Natural killer cell (primary cell): ENCODE measurements at regions not wholly inside any gene's neighbourhood (a gene's known extent, or its start where the extent isn't known, plus 50 kb on each side); places are given as distances from the start of the nearest gene placed in this dataset.

ENCODE experiments used
- ATAC-seq, 3 donors: fragments of 150-1000 bp in 2 of 3; fragments of 200-7000 bp in 1 of 3; cut with Tn5 transposase; 1 replicate in 1 of 3; 2 replicates in 2 of 3; pipeline ENCODE4 v1.10.0; 2021; ENCODE audit warnings: mild to moderate bottlenecking in 2 of 3, moderate library complexity in 2 of 3
- DNase-seq, 2 donors: peaks; one replicate each; pipeline versions ENCODE4 v3.0.0 to v3.0.0-alpha.2; 2013 to 2021; ENCODE audit warnings: mixed read lengths in 1 of 2
- H3K27ac ChIP-seq: one replicate; pipeline ENCODE4 v1.5.1; 2013; ENCODE audit warnings: mild to moderate bottlenecking, low read length
- H3K27me3 ChIP-seq: one replicate; pipeline ENCODE4 v1.6.1; 2013; ENCODE audit warnings: low read length; ENCODE audit not compliant: control insufficient read depth, insufficient read depth
- H3K36me3 ChIP-seq: one replicate; pipeline ENCODE4 v1.6.1; 2013; ENCODE audit warnings: low read length; ENCODE audit not compliant: control insufficient read depth, insufficient read depth
- H3K4me1 ChIP-seq: one replicate; pipeline ENCODE4 v1.6.1; 2013; ENCODE audit warnings: low read length; ENCODE audit not compliant: control insufficient read depth, insufficient read depth
- H3K4me3 ChIP-seq: one replicate; pipeline ENCODE4 v1.5.1; 2013; ENCODE audit warnings: low read length
- H3K9me3 ChIP-seq: one replicate; pipeline ENCODE4 v1.6.1; 2013; ENCODE audit warnings: low read length; ENCODE audit not compliant: control insufficient read depth, insufficient read depth
- H3K27ac Mint-ChIP-seq, 2 donors: one replicate each; pipeline ENCODE4 v1.8.0; 2022; ENCODE audit warnings: mild to moderate bottlenecking in 2 of 2, mixed read lengths in 2 of 2, moderate library complexity in 1 of 2
- H3K27me3 Mint-ChIP-seq, 2 donors: one replicate each; pipeline ENCODE4 v1.8.0; 2022; ENCODE audit warnings: low read depth in 2 of 2, mixed read lengths in 2 of 2
- H3K36me3 Mint-ChIP-seq: one replicate; pipeline ENCODE4 v1.8.0; 2022; ENCODE audit warnings: mixed read lengths
- H3K4me1 Mint-ChIP-seq, 2 donors: one replicate each; pipeline ENCODE4 v1.8.0; 2022; ENCODE audit warnings: mixed read lengths in 2 of 2
- H3K4me3 Mint-ChIP-seq: one replicate; pipeline ENCODE4 v1.8.0; 2022; ENCODE audit warnings: mild to moderate bottlenecking, moderate library complexity, mixed read lengths
- H3K9me3 Mint-ChIP-seq, 2 donors: one replicate each; pipeline ENCODE4 v1.8.0; 2022; ENCODE audit warnings: mixed read lengths in 2 of 2
- CTCF ChIP-seq: fragments of 200-600 bp; IDR thresholded peaks from one replicate; pipeline ENCODE4 v1.8.0; 2022; ENCODE audit warnings: antibody characterized with exemption
- WGBS: methylation state at CpG from one replicate; pipeline ENCODE4 v1.1.7; 2013; ENCODE audit warnings: missing lambda C conversion rate; ENCODE audit not compliant: insufficient coverage; 5-methylcytosine and 5-hydroxymethylcytosine counted together
- intact Hi-C: fragments of 100-400 bp; cut with micrococcal nuclease; formaldehyde crosslinking; loops from one replicate; pipeline ENCODE4 v1.14.2; 2022

DNA sequence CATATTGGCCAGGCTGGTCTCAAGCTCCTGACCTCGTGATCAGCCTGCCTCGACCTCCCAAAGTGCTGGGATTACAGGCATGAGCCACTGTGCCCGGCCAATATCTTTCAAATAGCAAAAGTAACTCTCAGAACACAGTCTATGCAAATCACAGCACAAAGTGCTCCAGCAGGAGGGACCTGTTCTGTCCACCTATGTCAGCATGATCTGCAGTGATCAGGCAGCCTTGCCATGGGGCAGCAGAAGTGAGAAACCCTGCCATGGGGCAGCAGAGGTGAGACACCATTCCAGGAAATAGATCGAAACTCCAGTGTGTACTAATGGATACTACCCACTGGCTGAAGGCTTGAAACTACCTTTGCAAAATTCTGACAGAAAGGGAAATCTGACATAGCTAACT is 78.5 kb upstream of the EIF5 start:
- Mint-ChIP-seq H3K9me3 (no peaks in the 10 kb centered on the region), H3K4me1 (peaks cover 4% of the 10 kb centered on the region in 2 donors), H3K27me3 (peaks cover 8 to 11% of the 10 kb centered on the region in 2 donors), H3K36me3 (no peaks in the 10 kb centered on the region), H3K4me3 (no peak overlapping the region), H3K27ac (no peak overlapping the region)
- peaks cover 2% of the 10 kb centered on the region for H3K4me1 ChIP-seq
- no peak for DNase-seq
- H3K36me3 ChIP-seq: no peaks in the 10 kb centered on the region
- no peak for ATAC-seq
- intact Hi-C loops: no loop called here
- H3K27ac ChIP-seq: no peak overlapping the region
- H3K4me3 ChIP-seq: no peak overlapping the region
- no peaks in the 10 kb centered on the region for H3K9me3 ChIP-seq
- H3K27me3 ChIP-seq: peaks cover 3% of the 10 kb centered on the region
- TF ChIP-seq CTCF: no peak
- 79% methylated on average over 4 of the region's 4 CpGs for WGBS

- H3K27ac Mint-ChIP-seq: no peak overlapping the region
- H3K4me3 ChIP-seq: no peak overlapping the region
- no peak for DNase-seq
- no peak overlapping the region for H3K4me3 Mint-ChIP-seq
- no peak for TF ChIP-seq CTCF
- no peaks in the 10 kb centered on the region for H3K36me3 ChIP-seq
- peaks cover 7 to 10% of the 10 kb centered on the region in 2 donors for H3K4me1 Mint-ChIP-seq
- H3K27me3 Mint-ChIP-seq: peaks cover 12 to 14% of the 10 kb centered on the region in 2 donors
- H3K9me3 ChIP-seq: no peaks in the 10 kb centered on the region
- H3K9me3 Mint-ChIP-seq: no peaks in the 10 kb centered on the region
- intact Hi-C loops: no loop called here
- H3K27me3 ChIP-seq: peaks cover 4% of the 10 kb centered on the region
- H3K4me1 ChIP-seq: peaks cover 5% of the 10 kb centered on the region
- H3K36me3 Mint-ChIP-seq: no peaks in the 10 kb centered on the region
- 75% methylated on average over 10 of the region's 10 CpGs for WGBS
- ATAC-seq: no peak
- no peak overlapping the region for H3K27ac ChIP-seq
Measured at GRCh38 chr14:103256406-103256805, 77.6 kb upstream of the EIF5 start.

DNA sequence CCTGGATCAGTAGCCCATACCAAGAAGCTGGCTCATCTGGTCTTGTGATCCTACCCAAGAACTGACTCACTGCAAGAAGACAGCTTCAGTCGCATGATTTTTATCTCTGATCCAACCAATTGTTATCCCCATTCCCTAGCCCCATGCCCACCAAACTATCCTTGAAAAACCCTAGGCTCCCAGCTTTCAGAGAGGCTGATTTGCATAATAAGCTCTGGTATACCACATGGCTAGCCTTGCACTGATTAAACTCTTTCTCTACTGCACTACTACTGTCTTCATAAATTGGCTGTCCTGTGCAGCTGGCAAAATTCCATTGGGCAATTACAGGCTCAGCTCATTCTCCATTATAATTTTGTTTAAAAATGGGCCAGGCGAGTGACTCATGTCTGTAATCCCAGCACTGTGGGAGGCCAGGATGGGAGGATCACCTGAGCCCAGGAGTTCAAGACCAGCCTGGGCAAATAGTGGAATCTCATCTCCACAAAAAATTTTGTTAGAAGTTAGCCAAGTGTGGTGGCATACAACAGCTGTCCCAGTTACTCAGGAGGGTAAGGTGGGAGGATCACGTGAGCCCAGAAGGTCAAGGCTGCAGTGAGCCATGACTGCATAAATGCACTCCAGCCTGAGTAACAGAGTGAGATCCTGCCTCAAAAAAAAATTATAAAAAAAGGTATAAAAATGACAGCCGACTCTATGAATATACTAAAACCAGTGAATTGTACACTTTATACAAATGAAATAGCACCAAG is 76.7 kb upstream of the EIF5 start:
- Histone ChIP-seq H3K27me3 (peaks cover 2% of the 10 kb centered on the region), H3K9me3 (no peaks in the 10 kb centered on the region), H3K36me3 (no peaks in the 10 kb centered on the region), H3K27ac (no peak overlapping the region), H3K4me3 (no peak overlapping the region), H3K4me1 (peaks cover 5% of the 10 kb centered on the region)
- peaks cover 15 to 19% of the 10 kb centered on the region in 2 donors for H3K27me3 Mint-ChIP-seq
- no peak for TF ChIP-seq CTCF
- intact Hi-C loops: no loop called here
- no peaks in the 10 kb centered on the region for H3K36me3 Mint-ChIP-seq
- WGBS: 81% methylated on average over 4 of the region's 4 CpGs
- H3K27ac Mint-ChIP-seq: no peak overlapping the region
- DNase-seq (no peak), ATAC-seq (no peak)
- H3K4me3 Mint-ChIP-seq: no peak overlapping the region
- H3K4me1 Mint-ChIP-seq: peaks cover 7 to 10% of the 10 kb centered on the region in 2 donors
- H3K9me3 Mint-ChIP-seq: no peaks in the 10 kb centered on the region

- Mint-ChIP-seq H3K4me3 (no peak overlapping the region), H3K36me3 (no peaks in the 10 kb centered on the region), H3K27ac (no peak overlapping the region), H3K4me1 (peaks cover 7 to 10% of the 10 kb centered on the region in 2 donors), H3K27me3 (peaks cover 22 to 24% of the 10 kb centered on the region in 2 donors), H3K9me3 (no peaks in the 10 kb centered on the region)
- no peak overlapping the region for H3K27ac ChIP-seq
- no peak for TF ChIP-seq CTCF
- peaks cover 2% of the 10 kb centered on the region for H3K27me3 ChIP-seq
- H3K4me3 ChIP-seq: no peak overlapping the region
- DNase-seq (no peak), ATAC-seq (no peak)
- intact Hi-C loops: no loop called here
- H3K9me3 ChIP-seq: no peaks in the 10 kb centered on the region
- H3K36me3 ChIP-seq: no peaks in the 10 kb centered on the region
- 90% methylated on average over 12 of the region's 12 CpGs for WGBS
- peaks cover 5% of the 10 kb centered on the region for H3K4me1 ChIP-seq
Measured at GRCh38 chr14:103258211-103258610, 75.8 kb upstream of the EIF5 start.
